SU-DHL-6 (cell line): ENCODE measurements at regions not wholly inside any gene's neighbourhood (a gene's known extent, or its start where the extent isn't known, plus 50 kb on each side); places are given as distances from the start of the nearest gene placed in this dataset.
"Not testable (repeated sequence)": the region's sequence is repeated elsewhere in the genome, so short reads cannot be mapped to it uniquely, and the experiment has no call there.

Experiments used
- H2AFZ ChIP-seq: fragments of 200-600 bp; sonication (generic); 2 replicates; pipeline ENCODE4 v1.6.1; 2014; ENCODE audit warnings: low read depth, mild to moderate bottlenecking, moderate library complexity, mixed read lengths, antibody characterized with exemption, low read length; ENCODE audit not compliant: severe bottlenecking
- H3F3A ChIP-seq: fragments of 200-600 bp; shearing (Covaris generic); 2 replicates; pipeline ENCODE4 v1.6.0; 2016; ENCODE audit warnings: antibody characterized with exemption, mild to moderate bottlenecking; ENCODE audit not compliant: insufficient read depth
- H3K27ac ChIP-seq: fragments of 200-600 bp; sonication (generic); 2 replicates; pipeline ENCODE4 v1.5.1; 2016; ENCODE audit warnings: low read depth, mild to moderate bottlenecking, low read length, moderate library complexity, mixed read lengths
- H3K27me3 ChIP-seq: fragments of 200-600 bp; sonication (generic), shearing (Covaris generic); 2 replicates; pipeline ENCODE4 v1.6.0; 2014; ENCODE audit warnings: mild to moderate bottlenecking, low read length
- H3K36me3 ChIP-seq: fragments of 200-600 bp; sonication (generic); 2 replicates; pipeline ENCODE4 v1.6.1; 2014; ENCODE audit warnings: mild to moderate bottlenecking, low read length, mixed read lengths
- H3K4me2 ChIP-seq: fragments of 300-600, 200-600 bp; shearing (Covaris generic), sonication (generic); 2 replicates; pipeline ENCODE4 v1.6.0; 2014; ENCODE audit warnings: low read length, low read depth, mild to moderate bottlenecking; ENCODE audit not compliant: poor library complexity, severe bottlenecking
- H3K4me3 ChIP-seq: fragments of 200-600 bp; sonication (generic); 2 replicates; pipeline ENCODE4 v1.5.1; 2014; ENCODE audit warnings: antibody characterized with exemption, low read length, mild to moderate bottlenecking, mixed read lengths; ENCODE audit not compliant: insufficient read depth, poor library complexity, severe bottlenecking
- H3K79me2 ChIP-seq: fragments of 200-600 bp; sonication (generic); 2 replicates; pipeline ENCODE4 v1.6.1; 2014; ENCODE audit warnings: mild to moderate bottlenecking, low read length, moderate library complexity; ENCODE audit not compliant: insufficient read depth
- H3K9ac ChIP-seq: fragments of 200-600 bp; sonication (generic); 2 replicates; pipeline ENCODE4 v1.7.0; 2014; ENCODE audit warnings: mild to moderate bottlenecking, low read length
- H3K9me2 ChIP-seq: fragments of 200-600 bp; sonication (generic); replicated peaks from 2 replicates; pipeline ENCODE4 v1.6.1; 2014; ENCODE audit warnings: low read length; ENCODE audit not compliant: insufficient read depth
- H3K9me3 ChIP-seq: fragments of 200-600 bp; sonication (generic); 2 replicates; pipeline ENCODE4 v1.6.1; 2014; ENCODE audit warnings: low read length, mixed read lengths; ENCODE audit not compliant: insufficient read depth
- H4K20me1 ChIP-seq: fragments of 200-600 bp; sonication (generic); 2 replicates; pipeline ENCODE4 v1.6.1; 2014; ENCODE audit warnings: low read depth, mild to moderate bottlenecking, antibody characterized with exemption, low read length, moderate library complexity, mixed read lengths
- CTCF ChIP-seq: fragments of 200-600 bp; sonication (generic); IDR thresholded peaks from one replicate; pipeline ENCODE4 v1.5.1; 2017; ENCODE audit warnings: antibody characterized with exemption, mild to moderate bottlenecking, low read length, moderate library complexity; ENCODE audit not compliant: insufficient read depth, poor library complexity, severe bottlenecking
- EZH2phosphoT487 ChIP-seq: fragments of 200-600 bp; sonication (generic), shearing (Covaris generic); conservative IDR thresholded peaks from 2 replicates; pipeline ENCODE4 v1.6.1; 2018; ENCODE audit warnings: mild to moderate bottlenecking, antibody characterized with exemption, low read length, moderate library complexity, mixed read lengths

- Histone ChIP-seq H3K27me3 (no peaks in the 10 kb centered on the region), H3K36me3 (no peaks in the 10 kb centered on the region), H2AFZ (no peak overlapping the region), H3K4me2 (no peak overlapping the region), H3K9ac (no peak overlapping the region), H3F3A (no peaks in the 10 kb centered on the region), H3K4me3 (no peak overlapping the region), H3K79me2 (no peaks in the 10 kb centered on the region), H4K20me1 (no peaks in the 10 kb centered on the region), H3K27ac (no peak overlapping the region), H3K9me3 (no peaks in the 10 kb centered on the region), H3K9me2 (no peaks in the 10 kb centered on the region)
- TF ChIP-seq CTCF (no peak), EZH2phosphoT487 (no peak)
Measured at GRCh38 chr1:117759535-117759934, 153.7 kb downstream of the TENT5C start.

DNA sequence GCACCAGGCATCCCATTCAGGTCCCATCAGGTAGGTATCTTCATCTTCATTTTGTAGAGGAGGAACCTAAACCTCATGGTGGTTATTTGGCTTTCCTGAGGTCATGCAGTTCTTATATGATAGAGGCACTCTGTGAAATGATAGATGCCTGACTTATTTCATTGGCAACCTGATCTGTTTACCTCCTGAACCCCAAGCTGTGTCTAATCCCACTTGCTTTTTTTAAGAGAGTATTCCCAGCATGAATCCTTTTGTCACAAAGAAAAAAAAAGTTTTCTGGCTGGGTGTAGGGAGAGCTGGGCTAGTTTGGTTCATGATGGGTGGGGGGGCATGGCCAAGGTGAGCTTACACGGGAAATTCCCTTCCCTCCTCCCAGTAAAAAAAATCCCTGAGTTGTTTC is 154.2 kb downstream of the TENT5C start:
- Histone ChIP-seq H4K20me1 (no peaks in the 10 kb centered on the region), H3K27ac (no peak overlapping the region), H3K4me2 (no peak overlapping the region), H3K9me3 (no peaks in the 10 kb centered on the region), H3K9ac (no peak overlapping the region), H3K36me3 (no peaks in the 10 kb centered on the region), H3K79me2 (no peaks in the 10 kb centered on the region), H3K4me3 (no peak overlapping the region), H3F3A (no peaks in the 10 kb centered on the region), H3K9me2 (no peaks in the 10 kb centered on the region), H2AFZ (no peak overlapping the region), H3K27me3 (no peaks in the 10 kb centered on the region)
- TF ChIP-seq EZH2phosphoT487 (no peak), CTCF (no peak)

DNA sequence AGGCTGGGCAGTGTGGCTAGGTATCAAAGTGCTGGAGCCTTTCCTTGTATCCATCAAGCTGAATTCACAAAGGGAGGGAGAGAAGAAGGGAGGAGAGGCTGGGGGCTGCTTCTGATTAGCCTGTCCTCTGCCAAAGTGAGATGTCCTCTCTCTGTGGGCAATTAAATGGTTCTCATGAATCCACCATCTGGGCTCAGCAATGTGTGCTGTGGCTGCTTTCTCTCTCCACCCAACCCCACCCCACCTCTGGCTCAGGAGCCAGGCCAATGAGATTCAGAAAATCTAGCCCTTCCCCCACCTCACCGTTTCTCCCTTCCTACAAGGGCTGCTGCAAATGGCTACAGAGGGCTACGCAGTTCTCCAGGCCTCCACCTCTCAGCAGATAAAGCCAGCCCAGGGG is 154.6 kb downstream of the TENT5C start:
- no peaks in the 10 kb centered on the region for H3K79me2 ChIP-seq
- no peaks in the 10 kb centered on the region for H3K36me3 ChIP-seq
- no peaks in the 10 kb centered on the region for H4K20me1 ChIP-seq
- H3K27ac ChIP-seq: no peak overlapping the region
- H3K4me2 ChIP-seq: no peak overlapping the region
- no peak for TF ChIP-seq CTCF
- no peak for TF ChIP-seq EZH2phosphoT487
- H3K9me2 ChIP-seq: no peaks in the 10 kb centered on the region
- H3K4me3 ChIP-seq: no peak overlapping the region
- no peaks in the 10 kb centered on the region for H3K9me3 ChIP-seq
- H3K9ac ChIP-seq: no peak overlapping the region
- H2AFZ ChIP-seq: no peak overlapping the region
- no peaks in the 10 kb centered on the region for H3F3A ChIP-seq
- no peaks in the 10 kb centered on the region for H3K27me3 ChIP-seq

DNA sequence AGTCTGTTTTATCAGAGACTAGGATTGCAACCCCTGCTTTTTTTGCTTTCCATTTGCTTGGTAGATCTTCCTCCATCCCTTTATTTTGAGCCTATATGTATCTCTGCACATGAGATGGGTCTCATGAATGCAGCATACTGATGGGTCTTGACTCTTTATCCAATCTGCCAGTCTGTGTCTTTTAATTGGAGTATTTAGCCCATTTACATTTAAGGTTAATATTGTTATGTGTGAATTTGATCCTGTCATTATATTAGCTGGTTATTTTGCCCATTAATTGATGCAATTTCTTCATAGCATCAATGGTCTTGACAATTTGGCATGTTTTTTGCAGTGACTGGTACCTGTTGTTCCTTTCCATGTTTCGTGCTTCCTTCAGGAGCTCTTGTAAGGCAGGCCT is 161.7 kb downstream of the GDAP2 start:
- not testable (repeated sequence) for H3F3A ChIP-seq

More for the DNA sequence above, 161.7 kb downstream of the GDAP2 start:
- not testable (repeated sequence) for H3K36me3 ChIP-seq, H3K4me3 ChIP-seq, H3K9me2 ChIP-seq, H3K27ac ChIP-seq, H3K27me3 ChIP-seq, H2AFZ ChIP-seq, H3K9ac ChIP-seq, H3K4me2 ChIP-seq, H4K20me1 ChIP-seq, H3K79me2 ChIP-seq
- peaks cover 19% of the 10 kb centered on the region; the same call in 1 of the 2 replicates for H3K9me3 ChIP-seq
